Naive thymus-derived CD4-positive, alpha-beta T cell (primary cell): ENCODE measurements at regions not wholly inside any gene's neighbourhood (a gene's known extent, or its start where the extent isn't known, plus 50 kb on each side); places are given as distances from the start of the nearest gene placed in this dataset.

ENCODE experiments used
- ATAC-seq: fragments of 150-1000 bp; cut with Tn5 transposase; 2 replicates; pipeline ENCODE4 v1.10.0; 2021; ENCODE audit warnings: mild to moderate bottlenecking, moderate library complexity
- CTCF ChIA-PET: fragments of 350-600 bp; sonication (Branson Sonifier 250); formaldehyde crosslinking; loops from one replicate; lab custom pipeline; 2021; ENCODE audit warnings: antibody characterized with exemption; lab: Charles Lee
- POLR2A ChIA-PET: fragments of 350-600 bp; sonication (Branson Sonifier 250); formaldehyde crosslinking; loops from one replicate; lab custom pipeline; 2021; ENCODE audit warnings: antibody characterized with exemption, inconsistent platforms; lab: Charles Lee
- DNase-seq, 9 donors: peaks; one replicate each; pipeline versions ENCODE4 v3.0.0 to v3.0.0-alpha.2; 2020 to 2022; ENCODE audit warnings: mixed read lengths in 1 of 9
- H3K27ac ChIP-seq: one replicate; pipeline ENCODE4 v1.7.0; 2013; ENCODE audit warnings: mild to moderate bottlenecking, low read depth, low read length, moderate library complexity
- H3K27me3 ChIP-seq, 2 donors: one replicate each; pipeline ENCODE4 v1.7.0; 2013; ENCODE audit warnings: low read length in 2 of 2, mild to moderate bottlenecking in 2 of 2, moderate library complexity in 2 of 2; ENCODE audit not compliant: control insufficient read depth in 2 of 2, insufficient read depth in 2 of 2
- H3K36me3 ChIP-seq, 3 experiments: 1 replicate in 2 of 3; 2 replicates in 1 of 3; pipeline ENCODE4 v1.7.0; 2013; ENCODE audit warnings: low read length in 3 of 3, mild to moderate bottlenecking in 3 of 3, moderate library complexity in 1 of 3; ENCODE audit not compliant: insufficient read depth in 3 of 3, control insufficient read depth in 2 of 3
- H3K4me1 ChIP-seq, 2 donors: one replicate each; pipeline ENCODE4 v1.7.0; 2013; ENCODE audit warnings: low read length in 2 of 2, mild to moderate bottlenecking in 2 of 2, moderate library complexity in 1 of 2; ENCODE audit not compliant: control insufficient read depth in 2 of 2, insufficient read depth in 2 of 2
- H3K4me3 ChIP-seq: 2 replicates; pipeline ENCODE4 v1.7.0; 2013; ENCODE audit warnings: mild to moderate bottlenecking, low read length
- H3K9me3 ChIP-seq, 3 experiments: 1 replicate in 2 of 3; 2 replicates in 1 of 3; pipeline ENCODE4 v1.7.0; 2013; ENCODE audit warnings: low read length in 3 of 3; ENCODE audit not compliant: control insufficient read depth in 2 of 3
- H3K27ac Mint-ChIP-seq, 9 donors: one replicate each; pipeline ENCODE4 v1.8.0; 2020 to 2022; ENCODE audit warnings: mixed read lengths in 9 of 9, mild to moderate bottlenecking in 8 of 9, moderate library complexity in 5 of 9, inconsistent platforms in 2 of 9
- H3K27me3 Mint-ChIP-seq, 5 donors: one replicate each; pipeline ENCODE4 v1.8.0; 2021 to 2022; ENCODE audit warnings: mixed read lengths in 5 of 5, mild to moderate bottlenecking in 1 of 5
- H3K36me3 Mint-ChIP-seq, 5 donors: one replicate each; pipeline ENCODE4 v1.8.0; 2020 to 2022; ENCODE audit warnings: mixed read lengths in 5 of 5, mild to moderate bottlenecking in 3 of 5, inconsistent platforms in 1 of 5
- H3K4me1 Mint-ChIP-seq, 7 donors: one replicate each; pipeline ENCODE4 v1.8.0; 2020 to 2022; ENCODE audit warnings: mixed read lengths in 7 of 7, mild to moderate bottlenecking in 3 of 7, inconsistent platforms in 1 of 7
- H3K4me3 Mint-ChIP-seq, 10 donors: one replicate each; pipeline ENCODE4 v1.8.0; 2020 to 2022; ENCODE audit warnings: mild to moderate bottlenecking in 10 of 10, mixed read lengths in 10 of 10, moderate library complexity in 6 of 10, inconsistent platforms in 2 of 10
- H3K9me3 Mint-ChIP-seq, 11 donors: one replicate each; pipeline ENCODE4 v1.8.0; 2020 to 2022; ENCODE audit warnings: mixed read lengths in 11 of 11, mild to moderate bottlenecking in 4 of 11, inconsistent platforms in 1 of 11, moderate library complexity in 1 of 11
- intact Hi-C, 2 donors: fragments of 100-400 bp; cut with micrococcal nuclease; formaldehyde crosslinking; loops; one replicate each; pipeline ENCODE4 v1.15.1; 2023

GRCh38 chr1:201739492-201740085 lies 89.4 kb upstream of the IPO9 start:
- H3K27me3 Mint-ChIP-seq: peaks cover 0 to 65% (median 0%) of the 10 kb centered on the region in 5 donors
- POLR2A ChIA-PET: no interaction called here

GRCh38 chr1:201740086-201740541 lies 88.8 kb upstream of the IPO9 start:
- ATAC-seq (peak; percentile 28), DNase-seq (no peak)
- Histone ChIP-seq H3K27me3 (peaks cover 0 to 8% of the 10 kb centered on the region in 2 donors), H3K36me3 (peaks cover 0 to 7% (median 0%) of the 10 kb centered on the region in 3 experiments), H3K27ac (peak overlapping the region; percentile 45), H3K9me3 (no peaks in the 10 kb centered on the region), H3K4me3 (peak overlapping the region; percentile 48), H3K4me1 (no peaks in the 10 kb centered on the region)
- ChIA-PET CTCF (no interaction called here), POLR2A (no interaction called here)
- H3K4me3 Mint-ChIP-seq: peak overlapping the region; percentile 65 to 97 (median 91)
- peaks cover 0 to 63% (median 0%) of the 10 kb centered on the region in 5 donors for H3K27me3 Mint-ChIP-seq
- H3K4me1 Mint-ChIP-seq: peaks cover 5 to 31% (median 18%) of the 10 kb centered on the region in 7 donors
- peaks cover 0 to 2% (median 0%) of the 10 kb centered on the region in 11 donors for H3K9me3 Mint-ChIP-seq
- peak overlapping the region in 4 of 9 donors; percentile 53 to 76 (median 58) for H3K27ac Mint-ChIP-seq
- intact Hi-C loops: no loop called here
- no peaks in the 10 kb centered on the region for H3K36me3 Mint-ChIP-seq

More at GRCh38 chr1:201739492-201740085, 89.4 kb upstream of the IPO9 start:
- peaks cover 0 to 8% of the 10 kb centered on the region in 2 donors for H3K27me3 ChIP-seq
- Mint-ChIP-seq H3K36me3 (no peaks in the 10 kb centered on the region), H3K4me1 (peaks cover 5 to 31% (median 18%) of the 10 kb centered on the region in 7 donors), H3K9me3 (peaks cover 0 to 2% (median 0%) of the 10 kb centered on the region in 11 donors), H3K4me3 (peak overlapping the region; percentile 71 to 97 (median 91)), H3K27ac (peak overlapping the region in 4 of 9 donors; percentile 53 to 76 (median 60))
- peak overlapping the region; percentile 45 for H3K27ac ChIP-seq
- intact Hi-C loops: no loop called here
- H3K36me3 ChIP-seq: peaks cover 0 to 7% (median 0%) of the 10 kb centered on the region in 3 experiments
- CTCF ChIA-PET: no interaction called here
- ATAC-seq (peak; percentile 90), DNase-seq (peak in 8 of 9 donors; percentile 43 to 62 (median 54))
- H3K9me3 ChIP-seq: no peaks in the 10 kb centered on the region
- peak overlapping the region; percentile 48 for H3K4me3 ChIP-seq
- H3K4me1 ChIP-seq: no peaks in the 10 kb centered on the region

- H3K27ac Mint-ChIP-seq: peak overlapping the region in 5 of 9 donors; percentile 32 to 76 (median 56)
- ChIA-PET POLR2A (no interaction called here), CTCF (no interaction called here)
- Histone ChIP-seq H3K9me3 (no peaks in the 10 kb centered on the region), H3K27me3 (peaks cover 0 to 6% of the 10 kb centered on the region in 2 donors), H3K27ac (no peak overlapping the region), H3K4me3 (peak overlapping the region; percentile 48), H3K36me3 (peaks cover 0 to 7% (median 0%) of the 10 kb centered on the region in 3 experiments), H3K4me1 (no peaks in the 10 kb centered on the region)
- H3K9me3 Mint-ChIP-seq: peaks cover 0 to 2% (median 0%) of the 10 kb centered on the region in 11 donors
- H3K36me3 Mint-ChIP-seq: no peaks in the 10 kb centered on the region
- intact Hi-C loops: no loop called here
- no peak for DNase-seq
- peak; percentile 59 for ATAC-seq
- peaks cover 5 to 31% (median 18%) of the 10 kb centered on the region in 7 donors for H3K4me1 Mint-ChIP-seq
- peak overlapping the region; percentile 70 to 97 (median 91) for H3K4me3 Mint-ChIP-seq
- peaks cover 0 to 63% (median 0%) of the 10 kb centered on the region in 5 donors for H3K27me3 Mint-ChIP-seq
Measured at GRCh38 chr1:201740670-201741111, 88.3 kb upstream of the IPO9 start.

GRCh38 chr1:201741763-201742342 lies 87.1 kb upstream of the IPO9 start:
- H3K4me1 ChIP-seq: no peaks in the 10 kb centered on the region
- Mint-ChIP-seq H3K4me1 (peaks cover 5 to 31% (median 16%) of the 10 kb centered on the region in 7 donors), H3K27me3 (peaks cover 0 to 64% (median 0%) of the 10 kb centered on the region in 5 donors), H3K9me3 (peaks cover 0 to 2% (median 0%) of the 10 kb centered on the region in 11 donors), H3K27ac (peak overlapping the region in 1 of 9 donors; percentile 6), H3K4me3 (peak overlapping the region in 9 of 10 donors; percentile 1 to 97 (median 59)), H3K36me3 (no peaks in the 10 kb centered on the region)
- ChIA-PET CTCF (interaction anchor here (0.6 to 1.0 kb wide), 2 partner anchors 10 to 23 kb away, joined by 3 to 4 read pairs; no protein-coding TSS in a partner anchor), POLR2A (no interaction called here)
- intact Hi-C loops: no loop called here
- ATAC-seq (no peak), DNase-seq (no peak)
- H3K9me3 ChIP-seq: no peaks in the 10 kb centered on the region
- peaks cover 0 to 7% (median 0%) of the 10 kb centered on the region in 3 experiments for H3K36me3 ChIP-seq
- no peak overlapping the region for H3K27ac ChIP-seq
- no peak overlapping the region for H3K4me3 ChIP-seq
- H3K27me3 ChIP-seq: peaks cover 0 to 4% of the 10 kb centered on the region in 2 donors

GRCh38 chr1:201742476-201742875 lies 86.5 kb upstream of the IPO9 start:
- Mint-ChIP-seq H3K4me3 (peak overlapping the region in 2 of 10 donors; percentile 4 to 48), H3K9me3 (peaks cover 0 to 2% (median 0%) of the 10 kb centered on the region in 11 donors)

GRCh38 chr1:201742955-201743805 lies 85.8 kb upstream of the IPO9 start:
- DNase-seq: no peak
- H3K27ac Mint-ChIP-seq: no peak overlapping the region
- H3K9me3 Mint-ChIP-seq: peaks cover 0 to 2% (median 0%) of the 10 kb centered on the region in 11 donors
- intact Hi-C loops: no loop called here
- Histone ChIP-seq H3K36me3 (peaks cover 0 to 7% (median 0%) of the 10 kb centered on the region in 3 experiments), H3K4me3 (no peak overlapping the region), H3K9me3 (no peaks in the 10 kb centered on the region), H3K27me3 (peaks cover 0 to 4% of the 10 kb centered on the region in 2 donors), H3K4me1 (no peaks in the 10 kb centered on the region), H3K27ac (no peak overlapping the region)
- peaks cover 5 to 30% (median 16%) of the 10 kb centered on the region in 7 donors for H3K4me1 Mint-ChIP-seq
- ChIA-PET POLR2A (no interaction called here), CTCF (interaction anchor here (1.0 kb wide), 1 partner anchor 9 kb away, joined by 3 read pairs; no protein-coding TSS in a partner anchor)
- peaks cover 0 to 54% (median 0%) of the 10 kb centered on the region in 5 donors for H3K27me3 Mint-ChIP-seq
- no peak for ATAC-seq
- H3K4me3 Mint-ChIP-seq: no peak overlapping the region
- H3K36me3 Mint-ChIP-seq: no peaks in the 10 kb centered on the region

More at GRCh38 chr1:201742476-201742875, 86.5 kb upstream of the IPO9 start:
- ATAC-seq (no peak), DNase-seq (no peak)
- ChIA-PET CTCF (interaction anchor here (0.6 to 1.0 kb wide), 2 partner anchors 10 to 24 kb away, joined by 3 to 4 read pairs; no protein-coding TSS in a partner anchor), POLR2A (no interaction called here)
- H3K27me3 ChIP-seq: peaks cover 0 to 4% of the 10 kb centered on the region in 2 donors
- no peak overlapping the region for H3K27ac ChIP-seq
- H3K9me3 ChIP-seq: no peaks in the 10 kb centered on the region
- no peaks in the 10 kb centered on the region for H3K36me3 Mint-ChIP-seq
- peak overlapping the region in 1 of 9 donors; percentile 3 for H3K27ac Mint-ChIP-seq
- H3K4me3 ChIP-seq: no peak overlapping the region
- intact Hi-C loops: no loop called here
- H3K36me3 ChIP-seq: peaks cover 0 to 7% (median 0%) of the 10 kb centered on the region in 3 experiments
- no peaks in the 10 kb centered on the region for H3K4me1 ChIP-seq
- H3K4me1 Mint-ChIP-seq: peaks cover 5 to 31% (median 16%) of the 10 kb centered on the region in 7 donors
- peaks cover 0 to 58% (median 0%) of the 10 kb centered on the region in 5 donors for H3K27me3 Mint-ChIP-seq
